Keratinocyte (primary cell): ENCODE measurements at regions not wholly inside any gene's neighbourhood (a gene's known extent, or its start where the extent isn't known, plus 50 kb on each side); places are given as distances from the start of the nearest gene placed in this dataset.

Experiments used
- DNase-seq: peaks from one replicate; pipeline ENCODE4 v3.0.0-alpha.2; 2011; ENCODE audit warnings: low read depth, missing footprints, low spot score
- FAIRE-seq: peaks from 2 replicates; lab custom pipeline; 2011; peaks lifted over from hg19 to GRCh38; lab: Jason Lieb, UNC
- H2AFZ ChIP-seq: 2 replicates; pipeline ENCODE4 v1.6.0; 2012; ENCODE audit warnings: low read length, control low read depth, inconsistent platforms; ENCODE audit not compliant: control insufficient read depth
- H3K27ac ChIP-seq: 2 replicates; pipeline ENCODE4 v1.5.1; 2011; ENCODE audit warnings: low read length; ENCODE audit not compliant: control insufficient read depth, insufficient read depth
- H3K27me3 ChIP-seq: 3 replicates; pipeline ENCODE4 v1.6.0; 2011; ENCODE audit warnings: low read length; ENCODE audit not compliant: control insufficient read depth, insufficient read depth; ENCODE audit errors: extremely low read depth
- H3K36me3 ChIP-seq, 2 experiments: 2 replicates in 1 of 2; 3 replicates in 1 of 2; pipeline ENCODE4 v1.5.1; 2011; ENCODE audit warnings: low read length in 2 of 2, mild to moderate bottlenecking in 1 of 2; ENCODE audit not compliant: control insufficient read depth in 2 of 2, insufficient read depth in 2 of 2; ENCODE audit errors: extremely low read depth in 1 of 2
- H3K4me1 ChIP-seq: 3 replicates; pipeline ENCODE4 v1.5.1; 2011; ENCODE audit warnings: low read length; ENCODE audit not compliant: control insufficient read depth, insufficient read depth; ENCODE audit errors: extremely low read depth
- H3K4me2 ChIP-seq: 3 replicates; pipeline ENCODE4 v1.6.0; 2011; ENCODE audit warnings: low read depth, low read length; ENCODE audit not compliant: control insufficient read depth, insufficient read depth; ENCODE audit errors: extremely low read depth
- H3K4me3 ChIP-seq, 3 experiments: fragments of 200-600 bp in 1 of 3; sonication (generic) in 1 of 3; 2 replicates in 2 of 3; 3 replicates in 1 of 3; pipeline ENCODE4 v1.5.1; 2011 to 2016; ENCODE audit warnings: low read length in 3 of 3, mild to moderate bottlenecking in 3 of 3, control low read depth in 2 of 3, inconsistent platforms in 1 of 3, low read depth in 1 of 3, mixed read lengths in 1 of 3, mixed run types in 1 of 3, moderate library complexity in 1 of 3; ENCODE audit not compliant: control insufficient read depth in 2 of 3, insufficient read depth in 2 of 3; ENCODE audit errors: extremely low read depth in 1 of 3
- H3K79me2 ChIP-seq: 2 replicates; pipeline ENCODE4 v1.6.0; 2012; ENCODE audit warnings: low read length; ENCODE audit not compliant: control insufficient read depth, insufficient read depth
- H3K9ac ChIP-seq: 3 replicates; pipeline ENCODE4 v1.6.0; 2011; ENCODE audit warnings: low read length; ENCODE audit not compliant: control insufficient read depth, insufficient read depth; ENCODE audit errors: extremely low read depth
- H3K9me1 ChIP-seq: 3 replicates; pipeline ENCODE4 v1.6.0; 2011; ENCODE audit warnings: low read length; ENCODE audit not compliant: control insufficient read depth, insufficient read depth; ENCODE audit errors: extremely low read depth
- H3K9me3 ChIP-seq: 2 replicates; pipeline ENCODE4 v1.5.1; 2012; ENCODE audit warnings: low read depth, low read length; ENCODE audit not compliant: control insufficient read depth
- H4K20me1 ChIP-seq: 3 replicates; pipeline ENCODE4 v1.6.0; 2011; ENCODE audit warnings: low read length; ENCODE audit not compliant: control insufficient read depth, insufficient read depth; ENCODE audit errors: extremely low read depth
- CTCF ChIP-seq, 3 experiments: IDR thresholded peaks in 1 of 3; conservative IDR thresholded peaks in 1 of 3; optimal IDR thresholded peaks in 1 of 3; 2 replicates in 2 of 3; 3 replicates in 1 of 3; pipeline versions ENCODE3 to v1.5.1; 2011; ENCODE audit warnings: low read length in 3 of 3, mild to moderate bottlenecking in 3 of 3, moderate library complexity in 2 of 3, control low read depth in 1 of 3, inconsistent platforms in 1 of 3; ENCODE audit not compliant: insufficient read depth in 2 of 3; ENCODE audit errors: extremely low read depth in 1 of 3
- EZH2 ChIP-seq: IDR thresholded peaks from one replicate; pipeline ENCODE4 v1.6.1; 2012; ENCODE audit warnings: inconsistent platforms, mild to moderate bottlenecking, low read length, moderate library complexity
- dilution Hi-C: fragments of 300-500 bp; cut with MboI; formaldehyde crosslinking; loops from one replicate; pipeline ENCODE4 v1.7.0; 2020; ENCODE audit warnings: low sequenced_read_pairs; ENCODE audit not compliant: extremely low pct_ligation_motif_present

GRCh38 chr2:150544731-150545130 lies 57.3 kb upstream of the RND3 start:
- no peaks in the 10 kb centered on the region for H3K36me3 ChIP-seq
- H3K27ac ChIP-seq = no peak overlapping the region
- peaks cover 3% of the 10 kb centered on the region for H3K4me1 ChIP-seq
- H3K4me3 ChIP-seq = no peak overlapping the region
- dilution Hi-C loops = no loop called here
- no peaks in the 10 kb centered on the region for H3K9me1 ChIP-seq
- no peaks in the 10 kb centered on the region for H3K9me3 ChIP-seq
- H3K79me2 ChIP-seq = no peaks in the 10 kb centered on the region
- no peaks in the 10 kb centered on the region for H4K20me1 ChIP-seq
- no peak overlapping the region for H3K4me2 ChIP-seq
- H3K9ac ChIP-seq = no peak overlapping the region
- FAIRE-seq = no peak
- TF ChIP-seq EZH2 = no peak
- no peak for DNase-seq
- H3K27me3 ChIP-seq = no peaks in the 10 kb centered on the region
- H2AFZ ChIP-seq = no peak overlapping the region

- Histone ChIP-seq H3K9me3 (no peaks in the 10 kb centered on the region), H3K4me1 (no peaks in the 10 kb centered on the region), H2AFZ (no peak overlapping the region), H3K79me2 (no peaks in the 10 kb centered on the region), H3K36me3 (no peaks in the 10 kb centered on the region), H3K27ac (no peak overlapping the region), H3K9ac (no peak overlapping the region), H3K4me2 (no peak overlapping the region), H3K9me1 (no peaks in the 10 kb centered on the region), H4K20me1 (no peaks in the 10 kb centered on the region), H3K27me3 (no peaks in the 10 kb centered on the region), H3K4me3 (no peak overlapping the region)
- DNase-seq (no peak), FAIRE-seq (no peak)
- TF ChIP-seq CTCF (optimal IDR thresholded peaks at IDR 0.05 in 1 of 3, IDR thresholded peaks at IDR 0.05 in 1 of 3, conservative IDR thresholded peaks at IDR 0.05 in 1 of 3; ENCODE audit: extremely low read depth in 1 of 3, insufficient read depth in 2 of 3, low read length in 3 of 3) = no peak
- TF ChIP-seq EZH2 = no peak
- dilution Hi-C loops = no loop called here
Measured at GRCh38 chr2:150542692-150543091, 55.2 kb upstream of the RND3 start.

GRCh38 chr2:150542172-150542571 lies 54.7 kb upstream of the RND3 start:
- Histone ChIP-seq H3K4me2 (no peak overlapping the region), H3K9me3 (no peaks in the 10 kb centered on the region), H3K4me3 (no peak overlapping the region), H3K79me2 (no peaks in the 10 kb centered on the region), H3K4me1 (no peaks in the 10 kb centered on the region), H4K20me1 (no peaks in the 10 kb centered on the region), H3K27me3 (no peaks in the 10 kb centered on the region), H3K9me1 (no peaks in the 10 kb centered on the region), H3K9ac (no peak overlapping the region), H2AFZ (no peak overlapping the region), H3K36me3 (no peaks in the 10 kb centered on the region), H3K27ac (no peak overlapping the region)
- DNase-seq = no peak
- TF ChIP-seq CTCF (optimal IDR thresholded peaks at IDR 0.05 in 1 of 3, IDR thresholded peaks at IDR 0.05 in 1 of 3, conservative IDR thresholded peaks at IDR 0.05 in 1 of 3; ENCODE audit: extremely low read depth in 1 of 3, insufficient read depth in 2 of 3, low read length in 3 of 3) = no peak
- no peak for TF ChIP-seq EZH2
- dilution Hi-C loops = no loop called here
- FAIRE-seq = no peak
